Thymus (tissue), 11 donors: ENCODE measurements at regions not wholly inside any gene's neighbourhood (a gene's known extent, or its start where the extent isn't known, plus 50 kb on each side); places are given as distances from the start of the nearest gene placed in this dataset.
"Not testable (repeated sequence)": the region's sequence is repeated elsewhere in the genome, so short reads cannot be mapped to it uniquely, and the experiment has no call there.

ENCODE experiments used
- DNase-seq, 9 donors: peaks; one replicate each; pipeline ENCODE4 v3.0.0-alpha.2; 2013; ENCODE audit warnings: low spot score in 9 of 9, low read depth in 6 of 9, missing footprints in 1 of 9
- H3K27ac ChIP-seq, 2 donors: one replicate each; pipeline ENCODE4 v1.5.1; 2013; ENCODE audit warnings: control low read depth in 1 of 2, low read depth in 1 of 2, low read length in 1 of 2, mild to moderate bottlenecking in 1 of 2, moderate library complexity in 1 of 2
- H3K27me3 ChIP-seq, 2 donors: one replicate each; pipeline ENCODE4 v1.5.1; 2013; ENCODE audit warnings: low read length in 1 of 2; ENCODE audit not compliant: control insufficient read depth in 2 of 2, insufficient read depth in 1 of 2
- H3K36me3 ChIP-seq, 2 donors: one replicate each; pipeline ENCODE4 v1.5.1; 2013; ENCODE audit warnings: low read length in 1 of 2, mild to moderate bottlenecking in 1 of 2, moderate library complexity in 1 of 2; ENCODE audit not compliant: control insufficient read depth in 2 of 2, insufficient read depth in 2 of 2
- H3K4me1 ChIP-seq, 2 donors: one replicate each; pipeline ENCODE4 v1.5.1; 2013; ENCODE audit warnings: low read length in 2 of 2; ENCODE audit not compliant: control insufficient read depth in 2 of 2, insufficient read depth in 2 of 2
- H3K4me3 ChIP-seq, 2 donors: one replicate each; pipeline ENCODE4 v1.5.1; 2013; ENCODE audit warnings: low read length in 2 of 2, control low read depth in 1 of 2, mild to moderate bottlenecking in 1 of 2
- H3K9me3 ChIP-seq, 2 donors: one replicate each; pipeline ENCODE4 v1.5.1; 2013; ENCODE audit warnings: low read length in 1 of 2, mild to moderate bottlenecking in 1 of 2; ENCODE audit not compliant: control insufficient read depth in 2 of 2, insufficient read depth in 1 of 2
- WGBS: extraction: QIAGEN DNeasy Blood & Tissue Kit; methylation state at CpG from one replicate; pipeline ENCODE4 v1.1.7; 2013; 5-methylcytosine and 5-hydroxymethylcytosine counted together
- donor health status: healthy.

DNA sequence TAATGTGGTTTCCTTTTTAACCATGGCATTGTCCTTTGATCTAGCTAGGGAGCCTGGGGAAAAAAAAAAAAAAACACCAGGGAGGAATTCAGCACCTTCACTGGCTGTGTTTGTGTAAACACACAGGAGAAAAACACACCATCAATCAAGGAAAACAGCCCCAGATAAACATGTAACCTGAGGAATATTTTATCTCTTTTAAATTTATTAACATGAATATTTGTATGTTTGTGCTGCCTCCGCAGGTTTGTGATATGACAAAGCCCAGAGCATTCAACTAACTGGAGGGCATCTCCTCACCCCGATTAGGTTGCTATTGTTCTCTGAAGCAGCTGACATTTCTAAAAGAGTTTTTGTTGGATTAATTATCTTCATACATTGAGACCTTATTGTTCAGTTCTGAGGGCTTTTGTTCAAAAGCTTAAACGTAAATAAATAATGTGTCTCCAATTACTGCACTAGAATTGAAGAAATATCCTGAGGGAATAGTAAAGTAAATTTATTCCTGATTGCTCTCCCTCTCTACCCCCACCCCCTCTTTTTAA, 89.4 kb upstream of the SEMA3E start:
- H3K36me3 ChIP-seq = no peaks in the 10 kb centered on the region
- no peaks in the 10 kb centered on the region for H3K4me1 ChIP-seq
- H3K4me3 ChIP-seq = no peak overlapping the region
- H3K27me3 ChIP-seq = no peaks in the 10 kb centered on the region
- 49% methylated on average over 3 of the region's 3 CpGs for WGBS
- no peaks in the 10 kb centered on the region for H3K9me3 ChIP-seq
- no peak overlapping the region for H3K27ac ChIP-seq
- no peak for DNase-seq

DNA sequence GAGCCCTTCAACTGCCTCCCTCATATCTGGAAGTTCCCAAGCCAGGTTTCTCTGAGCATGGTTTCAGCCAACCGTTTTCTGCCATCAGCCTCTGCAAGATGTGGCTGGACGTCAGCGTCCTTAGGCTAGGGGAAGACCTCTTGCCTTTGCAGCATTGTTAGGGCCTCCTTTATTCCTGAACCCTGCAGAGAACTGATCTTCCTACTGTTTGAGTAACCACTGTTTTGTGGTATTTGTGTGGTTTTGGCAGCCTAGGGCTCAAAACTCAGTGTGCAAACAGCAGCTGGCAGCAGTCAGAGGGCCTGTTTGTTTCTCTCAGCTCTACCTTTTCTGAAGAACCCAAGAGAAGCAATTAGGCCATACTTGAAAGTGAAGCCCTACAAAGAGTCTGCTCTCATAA, 83.4 kb upstream of the SEMA3E start:
- peak in 1 of 9 donors; percentile 22 for DNase-seq
- H3K4me3 ChIP-seq = no peak overlapping the region
- H3K36me3 ChIP-seq = no peaks in the 10 kb centered on the region
- no peaks in the 10 kb centered on the region for H3K27me3 ChIP-seq
- no peak overlapping the region for H3K27ac ChIP-seq
- 82% methylated on average over 3 of the region's 3 CpGs for WGBS
- no peaks in the 10 kb centered on the region for H3K4me1 ChIP-seq
- no peaks in the 10 kb centered on the region for H3K9me3 ChIP-seq

DNA sequence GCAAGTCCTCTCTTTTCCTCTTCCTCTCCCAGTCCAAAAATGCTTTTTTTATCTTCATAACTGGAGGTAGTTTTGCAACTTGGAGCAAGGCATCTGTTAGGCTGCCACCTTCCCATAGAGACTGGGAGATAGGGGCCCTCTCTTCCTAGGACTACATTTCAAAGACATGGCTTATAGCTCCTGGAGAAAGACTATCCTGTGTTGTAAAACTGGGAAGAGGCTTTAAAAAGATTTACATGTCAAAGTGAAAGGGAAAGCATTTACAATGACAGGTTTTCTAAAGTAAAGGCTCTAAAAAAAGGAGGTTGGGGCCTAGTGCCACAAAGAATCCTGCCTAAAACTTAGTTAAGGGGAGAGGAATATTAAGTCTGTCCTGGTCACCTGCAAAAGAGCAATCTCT, 82.2 kb upstream of the SEMA3E start:
- Histone ChIP-seq H3K9me3 (no peaks in the 10 kb centered on the region), H3K36me3 (no peaks in the 10 kb centered on the region), H3K27me3 (no peaks in the 10 kb centered on the region), H3K4me1 (no peaks in the 10 kb centered on the region), H3K4me3 (no peak overlapping the region), H3K27ac (no peak overlapping the region)
- no peak for DNase-seq

DNA sequence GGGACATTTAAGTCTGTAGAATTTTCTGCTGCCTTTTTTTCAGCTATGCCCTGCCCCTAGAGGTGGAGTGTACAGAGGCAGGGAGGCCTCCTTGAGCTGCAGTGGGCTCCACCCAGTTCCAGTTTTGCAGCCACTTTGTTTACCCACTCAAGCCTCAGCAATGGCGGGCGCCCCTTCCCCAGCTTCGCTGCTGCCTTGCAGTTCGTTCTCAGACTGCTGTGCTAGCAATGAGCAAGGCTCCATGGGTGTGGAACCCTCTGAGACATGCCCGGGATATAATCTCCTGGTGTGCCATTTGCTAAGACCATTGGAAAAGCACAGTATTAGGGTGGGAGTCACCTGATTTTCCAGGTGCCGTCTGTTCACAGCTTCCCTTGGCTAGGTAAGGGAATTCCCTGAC, 68.0 kb upstream of the SEMA3E start:
- DNase-seq, H3K9me3 ChIP-seq, H3K4me3 ChIP-seq, H3K27ac ChIP-seq, H3K27me3 ChIP-seq, H3K4me1 ChIP-seq, H3K36me3 ChIP-seq: not testable (repeated sequence)
- WGBS = 93% methylated on average over 6 of the region's 6 CpGs

DNA sequence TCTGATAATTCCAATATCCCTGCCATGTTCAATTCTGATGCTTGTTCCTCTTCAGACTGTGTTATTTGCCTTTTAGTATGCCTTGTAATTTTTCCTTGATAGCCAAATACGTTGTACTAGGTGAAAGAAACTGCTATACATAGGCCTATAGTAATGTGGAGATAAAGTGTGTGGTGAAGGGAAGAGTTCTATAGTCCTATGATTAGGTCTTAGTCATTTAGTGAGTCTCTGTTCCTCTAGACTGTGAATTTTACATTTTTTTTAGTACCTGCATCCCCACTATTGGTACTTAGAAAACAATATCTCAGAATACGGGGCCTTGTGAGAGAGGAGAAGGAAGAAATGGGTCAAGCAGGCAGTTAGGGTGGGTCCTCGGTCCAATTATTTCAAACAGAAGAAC, 59.6 kb upstream of the SEMA3E start:
- WGBS = 85% methylated on average over 3 of the region's 3 CpGs
- Histone ChIP-seq H3K9me3 (no peaks in the 10 kb centered on the region), H3K27me3 (no peaks in the 10 kb centered on the region), H3K4me3 (no peak overlapping the region), H3K36me3 (no peaks in the 10 kb centered on the region), H3K27ac (no peak overlapping the region), H3K4me1 (no peaks in the 10 kb centered on the region)
- DNase-seq = no peak

DNA sequence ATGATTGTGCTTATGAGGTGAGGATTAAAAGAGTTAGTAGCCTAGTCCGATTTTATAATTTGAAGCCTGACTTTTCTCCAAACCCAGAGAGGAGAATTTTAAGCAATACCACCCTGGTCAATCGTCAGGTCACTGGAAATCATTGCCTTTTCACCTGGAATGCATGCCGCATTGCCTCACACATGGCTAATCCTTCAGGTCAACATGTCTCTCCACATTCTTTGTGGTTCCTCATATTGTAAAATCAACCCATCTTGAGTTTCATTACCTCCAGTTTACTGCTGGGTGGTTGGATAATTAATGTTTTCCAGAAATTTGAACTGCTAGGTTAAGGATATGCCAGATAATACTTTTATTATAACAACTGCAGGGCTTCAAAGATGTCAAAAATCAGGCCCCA, 55.6 kb upstream of the SEMA3E start:
- Histone ChIP-seq H3K36me3 (no peaks in the 10 kb centered on the region), H3K27me3 (no peaks in the 10 kb centered on the region), H3K4me1 (no peaks in the 10 kb centered on the region), H3K4me3 (no peak overlapping the region), H3K27ac (no peak overlapping the region), H3K9me3 (no peaks in the 10 kb centered on the region)
- DNase-seq = no peak
- WGBS = 83% methylated on average over 3 of the region's 3 CpGs

DNA sequence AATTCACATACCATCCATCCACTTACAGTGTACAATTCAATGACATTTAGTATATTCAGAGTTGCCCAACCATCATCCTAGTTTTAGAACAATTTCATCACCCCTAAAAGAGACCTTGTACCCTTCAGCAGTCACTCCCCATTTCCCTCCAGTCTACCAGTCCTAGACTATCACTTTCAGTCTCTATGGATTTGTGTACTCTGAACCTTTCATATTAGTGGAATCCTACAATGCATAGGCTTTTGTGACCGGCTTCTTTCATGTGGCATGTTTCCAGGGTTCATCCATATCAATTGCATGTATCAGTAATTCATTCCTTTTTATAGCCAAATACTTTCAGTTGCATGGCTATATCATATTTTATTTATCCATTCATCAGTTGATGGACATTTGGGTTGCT, 53.5 kb upstream of the SEMA3E start:
- no peak for DNase-seq
- Histone ChIP-seq H3K36me3 (no peaks in the 10 kb centered on the region), H3K4me3 (no peak overlapping the region), H3K27ac (no peak overlapping the region), H3K9me3 (no peaks in the 10 kb centered on the region), H3K4me1 (no peaks in the 10 kb centered on the region), H3K27me3 (no peaks in the 10 kb centered on the region)
- WGBS = 87% methylated on average over 1 of the region's 1 CpG

DNA sequence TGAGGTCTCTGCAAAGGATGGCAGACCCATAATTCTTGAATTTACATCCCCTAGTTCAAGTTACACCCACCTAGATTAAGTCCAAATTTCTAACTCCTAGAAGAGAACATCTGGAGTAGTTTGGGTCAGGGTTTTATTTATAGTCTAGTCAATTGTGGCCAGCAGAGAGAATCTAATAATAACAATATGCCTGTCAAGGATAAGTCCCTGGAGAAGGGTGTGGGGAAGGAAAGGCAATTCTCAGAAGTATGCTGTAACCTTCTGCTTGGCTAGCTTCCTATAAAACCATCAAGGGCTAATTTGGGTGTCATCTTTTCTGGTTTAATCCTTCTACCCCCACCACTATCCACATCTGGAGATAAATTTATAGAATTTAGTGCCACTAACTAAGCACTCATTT, 52.8 kb upstream of the SEMA3E start:
- H3K27me3 ChIP-seq = no peaks in the 10 kb centered on the region
- no peak overlapping the region for H3K27ac ChIP-seq
- H3K9me3 ChIP-seq = no peaks in the 10 kb centered on the region
- no peaks in the 10 kb centered on the region for H3K36me3 ChIP-seq
- DNase-seq = no peak
- no peaks in the 10 kb centered on the region for H3K4me1 ChIP-seq
- no peak overlapping the region for H3K4me3 ChIP-seq
